OCI-LY1 (cell line): ENCODE measurements at regions not wholly inside any gene's neighbourhood (a gene's known extent, or its start where the extent isn't known, plus 50 kb on each side); places are given as distances from the start of the nearest gene placed in this dataset.

Source experiments
- EZH2 ChIP-seq: fragments of 200-600 bp; sonication (generic), shearing (Covaris generic); IDR thresholded peaks from 2 replicates; pipeline ENCODE4 v1.8.0; 2017; ENCODE audit warnings: borderline replicate concordance, mixed run types, mild to moderate bottlenecking, antibody characterized with exemption, low read length, moderate library complexity, mixed read lengths
- TF ChIP-seq, protein P1 (sequence below): fragments of 200-600 bp; sonication (generic), shearing (Covaris generic); IDR thresholded peaks from 2 replicates; pipeline ENCODE4 v1.5.1; 2017; ENCODE audit warnings: mild to moderate bottlenecking, antibody characterized with exemption, low read length, moderate library complexity, mixed read lengths

GRCh38 chr1:216833509-216833908 is 110.3 kb upstream of the ESRRG start:
- TF ChIP-seq, protein P1, sequence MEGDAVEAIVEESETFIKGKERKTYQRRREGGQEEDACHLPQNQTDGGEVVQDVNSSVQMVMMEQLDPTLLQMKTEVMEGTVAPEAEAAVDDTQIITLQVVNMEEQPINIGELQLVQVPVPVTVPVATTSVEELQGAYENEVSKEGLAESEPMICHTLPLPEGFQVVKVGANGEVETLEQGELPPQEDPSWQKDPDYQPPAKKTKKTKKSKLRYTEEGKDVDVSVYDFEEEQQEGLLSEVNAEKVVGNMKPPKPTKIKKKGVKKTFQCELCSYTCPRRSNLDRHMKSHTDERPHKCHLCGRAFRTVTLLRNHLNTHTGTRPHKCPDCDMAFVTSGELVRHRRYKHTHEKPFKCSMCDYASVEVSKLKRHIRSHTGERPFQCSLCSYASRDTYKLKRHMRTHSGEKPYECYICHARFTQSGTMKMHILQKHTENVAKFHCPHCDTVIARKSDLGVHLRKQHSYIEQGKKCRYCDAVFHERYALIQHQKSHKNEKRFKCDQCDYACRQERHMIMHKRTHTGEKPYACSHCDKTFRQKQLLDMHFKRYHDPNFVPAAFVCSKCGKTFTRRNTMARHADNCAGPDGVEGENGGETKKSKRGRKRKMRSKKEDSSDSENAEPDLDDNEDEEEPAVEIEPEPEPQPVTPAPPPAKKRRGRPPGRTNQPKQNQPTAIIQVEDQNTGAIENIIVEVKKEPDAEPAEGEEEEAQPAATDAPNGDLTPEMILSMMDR: no peak
- TF ChIP-seq EZH2: no peak
